ENCODE measurements at regions not wholly inside any gene's neighbourhood (a gene's known extent, or its start where the extent isn't known, plus 50 kb on each side); places are given as distances from the start of the nearest gene placed in this dataset.

GRCh38 chr12:63416788-63417187 is 251.5 kb downstream of the DPY19L2 start:
- no peaks in the 10 kb centered on the region for H3K9me1 ChIP-seq (ENCODE audit: control insufficient read depth, extremely low read depth, insufficient read depth, low read length)
- H3K27me3 ChIP-seq (ENCODE audit: control insufficient read depth, extremely low read depth, insufficient read depth, low read length) = no peaks in the 10 kb centered on the region
- H3K4me3 ChIP-seq (ENCODE audit: control insufficient read depth in 2 of 3, extremely low read depth in 1 of 3, insufficient read depth in 2 of 3, low read depth in 1 of 3, low read length in 3 of 3) = no peak overlapping the region
- no peak overlapping the region for H3K4me2 ChIP-seq (ENCODE audit: control insufficient read depth, extremely low read depth, insufficient read depth, low read depth, low read length)
- no peaks in the 10 kb centered on the region for H4K20me1 ChIP-seq (ENCODE audit: control insufficient read depth, extremely low read depth, insufficient read depth, low read length)
- DNase-seq (ENCODE audit: low read depth, low spot score) (no peak), FAIRE-seq (no peak)
- no peaks in the 10 kb centered on the region for H3K36me3 ChIP-seq (ENCODE audit: control insufficient read depth in 2 of 2, extremely low read depth in 1 of 2, insufficient read depth in 2 of 2, low read length in 2 of 2)
- peaks cover 2% of the 10 kb centered on the region for H3K9me3 ChIP-seq (ENCODE audit: control insufficient read depth, low read depth, low read length)
- no peak overlapping the region for H3K9ac ChIP-seq (ENCODE audit: control insufficient read depth, extremely low read depth, insufficient read depth, low read length)
- H3K27ac ChIP-seq (ENCODE audit: control insufficient read depth, insufficient read depth, low read length) = no peak overlapping the region
- no peaks in the 10 kb centered on the region for H3K4me1 ChIP-seq (ENCODE audit: control insufficient read depth, extremely low read depth, insufficient read depth, low read length)
- no peak for TF ChIP-seq EZH2 (IDR thresholded peaks at IDR 0.05; ENCODE audit: low read length)
- TF ChIP-seq CTCF (optimal IDR thresholded peaks at IDR 0.05 in 1 of 3, IDR thresholded peaks at IDR 0.05 in 1 of 3, conservative IDR thresholded peaks at IDR 0.05 in 1 of 3; ENCODE audit: extremely low read depth in 1 of 3, insufficient read depth in 2 of 3, low read length in 3 of 3) = no peak
- H2AFZ ChIP-seq (ENCODE audit: control insufficient read depth, low read length) = no peak overlapping the region
- dilution Hi-C loops (cut with MboI; ENCODE audit: extremely low pct_ligation_motif_present, low sequenced_read_pairs) = no loop called here
- H3K79me2 ChIP-seq (ENCODE audit: control insufficient read depth, insufficient read depth, low read length) = no peaks in the 10 kb centered on the region

- H3K9me3 ChIP-seq (ENCODE audit: control insufficient read depth, low read depth, low read length) = peaks cover 2% of the 10 kb centered on the region
- H3K4me2 ChIP-seq (ENCODE audit: control insufficient read depth, extremely low read depth, insufficient read depth, low read depth, low read length) = no peak overlapping the region
- TF ChIP-seq EZH2 (IDR thresholded peaks at IDR 0.05; ENCODE audit: low read length) (no peak), CTCF (optimal IDR thresholded peaks at IDR 0.05 in 1 of 3, IDR thresholded peaks at IDR 0.05 in 1 of 3, conservative IDR thresholded peaks at IDR 0.05 in 1 of 3; ENCODE audit: extremely low read depth in 1 of 3, insufficient read depth in 2 of 3, low read length in 3 of 3) (no peak)
- no peaks in the 10 kb centered on the region for H3K27me3 ChIP-seq (ENCODE audit: control insufficient read depth, extremely low read depth, insufficient read depth, low read length)
- H2AFZ ChIP-seq (ENCODE audit: control insufficient read depth, low read length) = no peak overlapping the region
- no peak overlapping the region for H3K27ac ChIP-seq (ENCODE audit: control insufficient read depth, insufficient read depth, low read length)
- H4K20me1 ChIP-seq (ENCODE audit: control insufficient read depth, extremely low read depth, insufficient read depth, low read length) = no peaks in the 10 kb centered on the region
- DNase-seq (ENCODE audit: low read depth, low spot score) (no peak), FAIRE-seq (no peak)
- H3K79me2 ChIP-seq (ENCODE audit: control insufficient read depth, insufficient read depth, low read length) = no peaks in the 10 kb centered on the region
- no peak overlapping the region for H3K4me3 ChIP-seq (ENCODE audit: control insufficient read depth in 2 of 3, extremely low read depth in 1 of 3, insufficient read depth in 2 of 3, low read depth in 1 of 3, low read length in 3 of 3)
- no peak overlapping the region for H3K9ac ChIP-seq (ENCODE audit: control insufficient read depth, extremely low read depth, insufficient read depth, low read length)
- H3K9me1 ChIP-seq (ENCODE audit: control insufficient read depth, extremely low read depth, insufficient read depth, low read length) = no peaks in the 10 kb centered on the region
- no peaks in the 10 kb centered on the region for H3K36me3 ChIP-seq (ENCODE audit: control insufficient read depth in 2 of 2, extremely low read depth in 1 of 2, insufficient read depth in 2 of 2, low read length in 2 of 2)
- no peaks in the 10 kb centered on the region for H3K4me1 ChIP-seq (ENCODE audit: control insufficient read depth, extremely low read depth, insufficient read depth, low read length)
- dilution Hi-C loops (cut with MboI; ENCODE audit: extremely low pct_ligation_motif_present, low sequenced_read_pairs) = no loop called here
These were observed 252.9 kb downstream of the DPY19L2 start for GRCh38 chr12:63415357-63415756.
